Heart right ventricle (tissue), 16 donors: ENCODE measurements at regions not wholly inside any gene's neighbourhood (a gene's known extent, or its start where the extent isn't known, plus 50 kb on each side); places are given as distances from the start of the nearest gene placed in this dataset.

Source experiments
- ATAC-seq, 8 donors: fragments of 200-7000 bp; cut with Tn5 transposase; one replicate each; pipeline ENCODE4 v1.9.1; 2020; ENCODE audit warnings: mild to moderate bottlenecking in 8 of 8, moderate library complexity in 8 of 8, moderate number of reproducible peaks in 1 of 8
- DNase-seq, 2 donors: peaks; one replicate each; pipeline ENCODE4 v3.0.0-alpha.2; 2020
- H3K27ac ChIP-seq, 10 donors: fragments of 200-600 bp; sonication (generic) in 2 of 10; one replicate each; pipeline versions ENCODE4 v1.5.0 to v1.8.0; 2020 to 2022; ENCODE audit warnings: mild to moderate bottlenecking in 3 of 10
- H3K27me3 ChIP-seq, 7 donors: fragments of 200-600 bp; one replicate each; pipeline ENCODE4 v1.8.0; 2021 to 2022; ENCODE audit warnings: mild to moderate bottlenecking in 2 of 7
- H3K36me3 ChIP-seq, 9 donors: fragments of 200-600 bp; sonication (generic) in 1 of 9; one replicate each; pipeline versions ENCODE4 v1.5.0 to v1.8.0; 2020 to 2022; ENCODE audit warnings: mild to moderate bottlenecking in 2 of 9
- H3K4me1 ChIP-seq, 9 donors: fragments of 200-600 bp; sonication (generic) in 1 of 9; one replicate each; pipeline versions ENCODE4 v1.5.0 to v1.8.0; 2020 to 2022; ENCODE audit warnings: mild to moderate bottlenecking in 4 of 9
- H3K4me3 ChIP-seq, 10 donors: fragments of 200-600 bp; sonication (generic) in 2 of 10; one replicate each; pipeline versions ENCODE4 v1.5.0 to v1.8.0; 2020 to 2022; ENCODE audit warnings: mild to moderate bottlenecking in 7 of 10, moderate library complexity in 2 of 10
- H3K9me3 ChIP-seq, 11 donors: fragments of 200-600 bp in 10 of 11; sonication (generic) in 2 of 11; one replicate each; pipeline versions ENCODE4 v1.5.0 to v1.8.0; 2013 to 2022; ENCODE audit warnings: mild to moderate bottlenecking in 2 of 11, control low read depth in 1 of 11, moderate library complexity in 1 of 11
- WGBS, 2 donors: extraction: QIAGEN DNeasy Blood & Tissue Kit; methylation state at CpG; one replicate each; pipeline ENCODE4 v1.1.7; 2013; ENCODE audit warnings: inconsistent platforms in 1 of 2; 5-methylcytosine and 5-hydroxymethylcytosine counted together
- intact Hi-C, 10 donors: fragments of 100-400 bp; cut with DNase I; formaldehyde crosslinking; loops; one replicate each; pipeline versions ENCODE4 v1.11.1 to v1.14.2; 2022
- TF ChIP-seq, protein P1 (sequence below), 9 donors: fragments of 200-600 bp; sonication (generic) in 2 of 9; IDR thresholded peaks; one replicate each; pipeline versions ENCODE4 v1.5.0 to v1.8.0; 2021 to 2022; ENCODE audit warnings: antibody characterized with exemption in 9 of 9, mild to moderate bottlenecking in 5 of 9, moderate library complexity in 1 of 9
- donor health status: Arrhythmogenic right ventricular cardiomyopathy.
- donor health status: ischemic (EF 13 %, LVEDD 7.1; RV severe dilation, severe dysfunction).
- donor health status: healthy with polysubstance abuse.
- donor health status: DM: no; HTN: yes; CAD: no.
- donor health status: DM: no; HTN: no; CAD: no.
- donor health status: ischemic (EF 25% LVEDD 6.9; RV normal size, moderate dysfunction).
- donor health status: ischemic (EF 25% LVEDD 5.7; RV mildly dilated, moderate dysfunction).
- donor health status: healthy.
- donor health status: DM: yes; HTN: yes; CAD: no.
- donor health status: Ischemic cardiomyopathy.
- donor health status: ischemic (EF 35%, LVEDD 5.7; RV mildly dilated, moderate dysfunction).
- donor health status: nonischemic (EF 11% LVEDD 7.7; RV severe dilation, severe dysfunction).
- donor health status: DM: yes; HTN: yes; CAD: no.
- donor health status: PGD.
- donor health status: ischemic (EF 29% LVEDD 5.4; RV normal size, mild dysfunction).
- donor health status: nonischemic (EF 23%, LVEDD 6.1; RV moderate dilation, normal function).

DNA sequence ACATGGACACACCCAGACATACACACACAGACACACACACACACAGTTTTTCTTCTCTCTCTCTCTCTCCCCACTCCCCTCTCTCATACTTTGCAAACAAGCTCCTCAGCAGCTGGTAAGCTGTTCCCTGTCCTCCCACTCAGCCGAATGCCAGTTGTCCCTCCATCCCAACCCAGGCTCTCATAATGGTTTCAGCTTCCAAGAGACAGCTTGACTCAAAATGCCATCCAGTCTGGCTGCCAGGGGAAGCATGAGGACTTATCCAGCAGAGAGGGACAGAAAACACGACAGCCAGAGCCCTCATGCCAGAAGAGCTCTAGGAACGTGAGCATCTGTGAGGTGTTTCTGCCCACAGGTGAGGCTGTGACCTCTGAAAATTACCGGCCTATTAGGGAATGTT lies 112.6 kb upstream of the SPDL1 start:
- 74% methylated on average over 4 of the region's 4 CpGs for WGBS, 2 donors
- DNase-seq: no peak
- peaks cover 0 to 6% (median 0%) of the 10 kb centered on the region in 11 donors for H3K9me3 ChIP-seq
- no peak overlapping the region for H3K4me3 ChIP-seq
- H3K4me1 ChIP-seq: no peaks in the 10 kb centered on the region
- TF ChIP-seq, protein P1, sequence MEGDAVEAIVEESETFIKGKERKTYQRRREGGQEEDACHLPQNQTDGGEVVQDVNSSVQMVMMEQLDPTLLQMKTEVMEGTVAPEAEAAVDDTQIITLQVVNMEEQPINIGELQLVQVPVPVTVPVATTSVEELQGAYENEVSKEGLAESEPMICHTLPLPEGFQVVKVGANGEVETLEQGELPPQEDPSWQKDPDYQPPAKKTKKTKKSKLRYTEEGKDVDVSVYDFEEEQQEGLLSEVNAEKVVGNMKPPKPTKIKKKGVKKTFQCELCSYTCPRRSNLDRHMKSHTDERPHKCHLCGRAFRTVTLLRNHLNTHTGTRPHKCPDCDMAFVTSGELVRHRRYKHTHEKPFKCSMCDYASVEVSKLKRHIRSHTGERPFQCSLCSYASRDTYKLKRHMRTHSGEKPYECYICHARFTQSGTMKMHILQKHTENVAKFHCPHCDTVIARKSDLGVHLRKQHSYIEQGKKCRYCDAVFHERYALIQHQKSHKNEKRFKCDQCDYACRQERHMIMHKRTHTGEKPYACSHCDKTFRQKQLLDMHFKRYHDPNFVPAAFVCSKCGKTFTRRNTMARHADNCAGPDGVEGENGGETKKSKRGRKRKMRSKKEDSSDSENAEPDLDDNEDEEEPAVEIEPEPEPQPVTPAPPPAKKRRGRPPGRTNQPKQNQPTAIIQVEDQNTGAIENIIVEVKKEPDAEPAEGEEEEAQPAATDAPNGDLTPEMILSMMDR (IDR thresholded peaks at IDR 0.05): no peak
- H3K36me3 ChIP-seq: no peaks in the 10 kb centered on the region
- no peak for ATAC-seq
- intact Hi-C loops: no loop called here
- peaks cover 0 to 11% (median 5%) of the 10 kb centered on the region in 7 donors for H3K27me3 ChIP-seq
- H3K27ac ChIP-seq: no peak overlapping the region

- peaks cover 0 to 9% (median 0%) of the 10 kb centered on the region in 11 donors for H3K9me3 ChIP-seq
- no peak for ATAC-seq
These were observed 116.4 kb upstream of the SPDL1 start for GRCh38 chr5:169467041-169467771.

DNA sequence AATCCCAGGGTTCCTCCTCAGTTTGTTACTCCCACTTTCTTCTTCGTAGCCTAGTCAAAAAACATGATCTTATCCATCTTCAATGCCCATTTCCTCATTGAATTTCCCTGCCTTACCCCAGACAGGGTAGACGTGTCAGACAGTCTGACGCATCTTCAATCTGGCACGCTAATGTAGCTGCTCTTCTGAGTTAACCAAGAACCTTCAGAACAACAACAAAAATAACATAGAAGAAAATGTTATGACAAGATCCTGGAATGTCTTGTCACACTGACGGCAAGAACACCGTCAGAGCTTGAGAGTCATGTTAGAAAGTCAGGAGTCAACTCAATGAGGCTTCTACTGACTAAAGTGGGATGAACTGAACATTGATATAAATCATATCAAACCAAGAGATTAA lies 122.7 kb upstream of the SPDL1 start:
- TF ChIP-seq, protein P1 (IDR thresholded peaks at IDR 0.05): no peak
- ATAC-seq: no peak

More at GRCh38 chr5:169467041-169467771, 116.4 kb upstream of the SPDL1 start:
- Histone ChIP-seq H3K36me3 (no peaks in the 10 kb centered on the region), H3K27me3 (peaks cover 0 to 8% (median under 1%) of the 10 kb centered on the region in 7 donors), H3K4me1 (no peaks in the 10 kb centered on the region), H3K4me3 (no peak overlapping the region), H3K27ac (no peak overlapping the region)
- intact Hi-C loops: no loop called here
- TF ChIP-seq, protein P1 (IDR thresholded peaks at IDR 0.05): no peak
- 43 to 60% methylated on average over 5 of the region's 5 CpGs for WGBS, 2 donors
- DNase-seq: no peak

DNA sequence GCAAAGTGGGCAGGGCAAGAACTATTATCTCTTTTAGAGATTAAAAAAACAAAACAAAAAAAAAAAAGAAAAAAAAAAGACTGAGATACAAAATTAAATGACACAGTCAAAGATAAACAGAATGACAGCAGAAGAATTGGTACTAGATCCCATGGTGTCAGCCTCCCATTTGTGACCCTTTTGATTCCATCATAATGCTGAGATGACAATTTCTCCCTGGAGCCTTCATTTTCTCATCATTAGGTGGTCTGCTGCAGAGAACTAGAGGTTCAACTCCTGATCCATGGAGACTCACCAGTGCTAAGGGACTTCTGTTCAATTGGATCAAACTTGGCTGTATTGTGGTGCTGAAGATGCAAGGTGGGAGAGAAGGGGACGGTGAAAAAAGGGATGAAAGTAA lies 123.5 kb upstream of the SPDL1 start:
- no peak for ATAC-seq
- no peak overlapping the region for H3K27ac ChIP-seq
- WGBS, 2 donors: 69 to 85% methylated on average over 1 of the region's 1 CpG
- H3K4me1 ChIP-seq: no peaks in the 10 kb centered on the region
- no peak for DNase-seq
- peaks cover 0 to 2% (median 0%) of the 10 kb centered on the region in 11 donors for H3K9me3 ChIP-seq
- TF ChIP-seq, protein P1 (IDR thresholded peaks at IDR 0.05): no peak
- H3K4me3 ChIP-seq: no peak overlapping the region
- H3K27me3 ChIP-seq: peaks cover 0 to 11% (median 0%) of the 10 kb centered on the region in 7 donors
- intact Hi-C loops: no loop called here
- H3K36me3 ChIP-seq: no peaks in the 10 kb centered on the region

More for the DNA sequence above, 122.7 kb upstream of the SPDL1 start:
- no peak for DNase-seq
- peaks cover 0 to 11% (median 0%) of the 10 kb centered on the region in 7 donors for H3K27me3 ChIP-seq
- peaks cover 0 to 3% (median 0%) of the 10 kb centered on the region in 11 donors for H3K9me3 ChIP-seq
- no peaks in the 10 kb centered on the region for H3K4me1 ChIP-seq
- 86 to 88% methylated on average over 6 of the region's 6 CpGs for WGBS, 2 donors
- no peaks in the 10 kb centered on the region for H3K36me3 ChIP-seq
- no peak overlapping the region for H3K27ac ChIP-seq
- H3K4me3 ChIP-seq: no peak overlapping the region
- intact Hi-C loops: no loop called here
